Common myeloid progenitor, CD34-positive (primary cell): ENCODE measurements at regions not wholly inside any gene's neighbourhood (a gene's known extent, or its start where the extent isn't known, plus 50 kb on each side); places are given as distances from the start of the nearest gene placed in this dataset.

ENCODE experiments used
- CTCF ChIA-PET: fragments of 350-600 bp; sonication (Branson Sonifier 250); formaldehyde crosslinking; loops from one replicate; lab custom pipeline; 2021; ENCODE audit warnings: antibody characterized with exemption; lab: Charles Lee
- POLR2A ChIA-PET: fragments of 350-600 bp; sonication (Branson Sonifier 250); formaldehyde crosslinking; loops from one replicate; lab custom pipeline; 2021; ENCODE audit warnings: antibody characterized with exemption; lab: Charles Lee
- DNase-seq, 3 donors: peaks; one replicate each; pipeline versions ENCODE4 v3.0.0 to v3.0.0-alpha.2; 2013
- H3K27ac ChIP-seq, 2 experiments: 1 replicate in 1 of 2; 2 replicates in 1 of 2; pipeline ENCODE4 v1.7.0; 2013; ENCODE audit warnings: inconsistent platforms in 2 of 2, low read length in 2 of 2, mild to moderate bottlenecking in 2 of 2, low read depth in 1 of 2, moderate library complexity in 1 of 2; ENCODE audit not compliant: severe bottlenecking in 2 of 2, insufficient read depth in 1 of 2, poor library complexity in 1 of 2
- H3K27me3 ChIP-seq, 5 experiments: replicated peaks in 2 of 5; 1 replicate in 3 of 5; 2 replicates in 2 of 5; pipeline versions ENCODE4 v1.6.1 to v1.7.0; 2013; ENCODE audit warnings: low read length in 4 of 5, mild to moderate bottlenecking in 2 of 5, moderate library complexity in 2 of 5, inconsistent platforms in 1 of 5; ENCODE audit not compliant: insufficient read depth in 5 of 5, control insufficient read depth in 4 of 5
- H3K36me3 ChIP-seq, 4 experiments: 1 replicate in 2 of 4; 2 replicates in 2 of 4; pipeline versions ENCODE4 v1.6.1 to v1.7.0; 2013; ENCODE audit warnings: low read length in 3 of 4, control low read depth in 1 of 4, mild to moderate bottlenecking in 1 of 4; ENCODE audit not compliant: control insufficient read depth in 4 of 4, insufficient read depth in 4 of 4
- H3K4me1 ChIP-seq, 4 experiments: 1 replicate in 3 of 4; 2 replicates in 1 of 4; pipeline versions ENCODE4 v1.6.1 to v1.7.1; 2013; ENCODE audit warnings: low read length in 3 of 4, mild to moderate bottlenecking in 3 of 4, control low read depth in 1 of 4, inconsistent platforms in 1 of 4, moderate library complexity in 1 of 4; ENCODE audit not compliant: control insufficient read depth in 4 of 4, insufficient read depth in 4 of 4; ENCODE audit errors: control extremely low read depth in 1 of 4
- H3K4me3 ChIP-seq, 7 experiments: 1 replicate in 4 of 7; 2 replicates in 3 of 7; pipeline versions ENCODE4 v1.5.1 to v1.7.0; 2013; ENCODE audit warnings: mild to moderate bottlenecking in 7 of 7, low read length in 6 of 7, moderate library complexity in 6 of 7, inconsistent platforms in 2 of 7, low read depth in 2 of 7, control low read depth in 1 of 7; ENCODE audit not compliant: insufficient read depth in 4 of 7, control insufficient read depth in 1 of 7; ENCODE audit errors: extremely low read depth in 1 of 7
- H3K9me3 ChIP-seq, 5 experiments: 1 replicate in 4 of 5; 2 replicates in 1 of 5; pipeline versions ENCODE4 v1.6.1 to v1.7.1; 2013; ENCODE audit warnings: low read length in 4 of 5, mild to moderate bottlenecking in 2 of 5, inconsistent platforms in 1 of 5, low read depth in 1 of 5, moderate library complexity in 1 of 5; ENCODE audit not compliant: control insufficient read depth in 4 of 5, insufficient read depth in 2 of 5; ENCODE audit errors: control extremely low read depth in 1 of 5
- WGBS: methylation state at CpG from one replicate; pipeline ENCODE4 v1.1.5; 2013; ENCODE audit not compliant: insufficient coverage; 5-methylcytosine and 5-hydroxymethylcytosine counted together

DNA sequence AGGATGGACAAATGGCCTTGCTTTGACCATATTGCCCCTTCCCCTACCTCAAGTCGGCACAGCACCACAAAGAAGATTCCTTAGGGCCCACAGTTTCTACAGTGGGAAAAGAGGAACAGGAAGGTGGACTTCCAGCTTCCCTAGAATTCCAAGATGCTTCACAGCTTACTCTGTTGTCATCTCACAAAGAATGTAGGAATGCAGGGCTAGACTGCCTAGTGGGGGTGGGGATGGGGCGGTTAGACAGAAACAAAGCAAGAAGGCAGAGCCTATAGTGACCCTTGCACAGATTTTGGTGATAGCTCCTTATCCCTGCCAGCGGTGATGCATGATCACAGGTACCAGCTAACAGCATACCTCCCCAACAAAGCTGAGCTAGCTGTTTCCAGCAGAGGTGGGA is 607.6 kb upstream of the MAN1A1 start:
- Histone ChIP-seq H3K27me3 (no peaks in the 10 kb centered on the region), H3K4me3 (no peak overlapping the region), H3K27ac (no peak overlapping the region), H3K4me1 (no peaks in the 10 kb centered on the region), H3K9me3 (no peaks in the 10 kb centered on the region), H3K36me3 (no peaks in the 10 kb centered on the region)
- POLR2A ChIA-PET, result no interaction called here
- CTCF ChIA-PET, result interaction anchor here (0.9 kb wide), 1 partner anchor 215 kb away, joined by 3 read pairs; no protein-coding TSS in a partner anchor
- WGBS, result 100% methylated on average over 2 of the region's 3 CpGs
- no peak for DNase-seq

DNA sequence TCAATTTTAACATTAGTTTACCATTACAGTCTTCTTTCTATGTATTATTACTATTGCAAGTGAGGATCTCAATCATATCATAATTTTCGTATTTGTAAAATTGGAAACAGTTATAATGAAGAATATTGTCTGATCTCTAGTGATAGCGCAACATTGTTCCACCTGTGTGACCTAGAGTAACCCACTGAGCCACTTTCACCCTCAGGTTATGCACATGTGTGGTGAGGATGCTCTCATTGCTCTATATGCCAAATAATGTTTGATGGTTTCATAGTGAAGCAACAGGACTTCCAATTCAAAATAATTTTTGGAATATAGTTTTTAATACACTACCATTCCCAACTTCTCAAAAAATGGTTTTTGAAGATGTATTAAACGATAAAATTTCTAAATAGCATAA is 603.1 kb upstream of the MAN1A1 start:
- DNase-seq, result no peak
- Histone ChIP-seq H3K4me3 (no peak overlapping the region), H3K27me3 (no peaks in the 10 kb centered on the region), H3K9me3 (no peaks in the 10 kb centered on the region), H3K36me3 (no peaks in the 10 kb centered on the region), H3K27ac (no peak overlapping the region), H3K4me1 (no peaks in the 10 kb centered on the region)
- ChIA-PET POLR2A (no interaction called here), CTCF (no interaction called here)
- 88% methylated on average over 1 of the region's 3 CpGs for WGBS

DNA sequence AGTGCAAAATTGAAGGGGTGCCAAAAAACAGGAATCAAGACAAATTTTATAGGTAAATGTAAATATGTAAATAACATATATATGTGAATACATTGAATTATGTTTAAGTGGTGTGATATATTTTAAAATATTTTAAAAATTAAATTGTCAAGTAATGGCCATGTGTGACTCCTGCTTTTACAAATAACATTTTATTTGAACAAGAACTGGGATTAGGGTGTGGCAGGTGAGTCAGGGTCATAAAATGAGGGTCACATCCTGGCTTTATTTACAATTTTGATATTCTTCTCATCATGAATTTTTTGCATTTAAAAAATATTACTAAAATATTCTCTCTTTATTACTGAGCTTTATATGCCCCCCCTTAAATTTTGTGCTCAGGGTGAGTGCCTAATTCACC is 601.1 kb upstream of the MAN1A1 start:
- H3K4me1 ChIP-seq, result no peaks in the 10 kb centered on the region
- ChIA-PET POLR2A (no interaction called here), CTCF (interaction anchor here (0.6 kb wide), 1 partner anchor 1869 kb away, joined by 3 read pairs; no protein-coding TSS in a partner anchor)
- no peak overlapping the region for H3K27ac ChIP-seq
- no peaks in the 10 kb centered on the region for H3K27me3 ChIP-seq
- no peaks in the 10 kb centered on the region for H3K36me3 ChIP-seq
- no peaks in the 10 kb centered on the region for H3K9me3 ChIP-seq
- no peak for DNase-seq
- H3K4me3 ChIP-seq, result no peak overlapping the region

DNA sequence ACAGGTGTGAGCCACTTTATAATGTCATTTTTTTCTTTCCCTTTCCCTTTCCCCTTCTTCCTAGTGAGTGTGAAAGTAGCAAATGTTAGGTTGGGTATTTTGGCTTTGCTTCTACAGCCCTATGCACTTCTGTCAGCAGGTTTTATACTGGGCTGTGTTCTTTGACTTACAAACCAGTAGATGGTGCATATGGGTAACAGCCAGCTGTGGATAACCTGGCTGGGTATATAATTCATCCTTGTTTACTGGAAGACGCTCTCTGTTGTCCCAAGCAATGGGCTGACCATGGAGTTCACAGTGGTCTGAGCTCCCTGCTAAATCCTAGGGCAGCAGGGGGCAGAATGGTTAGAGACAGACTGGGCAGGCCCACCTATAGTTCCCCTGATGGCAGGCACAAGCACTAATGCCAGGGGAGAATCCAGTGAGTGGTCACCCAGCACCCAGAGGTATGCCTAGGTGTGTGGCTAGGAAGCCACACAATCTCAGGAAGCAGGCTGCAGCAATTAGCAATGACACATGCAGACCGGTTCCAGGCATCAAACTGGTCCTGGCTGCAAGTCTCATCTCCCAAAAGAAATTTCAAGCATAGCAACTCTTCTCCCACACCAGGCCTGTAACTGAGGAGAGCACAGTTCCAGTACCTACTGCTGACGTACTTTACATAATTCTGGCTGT is 592.7 kb upstream of the MAN1A1 start:
- CTCF ChIA-PET, result no interaction called here
- no peaks in the 10 kb centered on the region for H3K27me3 ChIP-seq
- no peak overlapping the region for H3K27ac ChIP-seq
- 98% methylated on average over 3 of the region's 3 CpGs for WGBS
- POLR2A ChIA-PET, result no interaction called here
- no peaks in the 10 kb centered on the region for H3K36me3 ChIP-seq
- no peaks in the 10 kb centered on the region for H3K4me1 ChIP-seq
- no peaks in the 10 kb centered on the region for H3K9me3 ChIP-seq
- no peak overlapping the region for H3K4me3 ChIP-seq
- no peak for DNase-seq

DNA sequence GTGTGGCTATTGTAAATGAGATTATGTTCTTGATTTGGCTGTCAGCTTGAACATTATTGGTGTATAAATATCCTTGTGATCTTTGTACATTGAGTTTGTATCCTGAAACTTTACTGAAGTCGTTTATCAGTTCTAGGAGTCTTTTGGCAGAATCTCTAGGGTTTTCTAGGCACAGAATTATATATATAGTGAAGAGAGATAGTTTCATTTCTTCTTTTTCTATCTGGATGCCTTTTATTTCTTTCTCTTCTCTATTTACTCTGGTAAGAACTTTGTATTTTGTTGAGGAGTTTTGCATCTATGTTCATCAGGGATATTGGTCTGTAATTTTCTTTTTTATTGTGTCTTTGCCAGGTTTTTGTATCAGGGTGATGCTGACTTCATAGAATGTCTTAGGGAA is 589.2 kb upstream of the MAN1A1 start:
- Histone ChIP-seq H3K4me1 (no peaks in the 10 kb centered on the region), H3K9me3 (no peaks in the 10 kb centered on the region), H3K4me3 (no peak overlapping the region), H3K27ac (no peak overlapping the region), H3K36me3 (no peaks in the 10 kb centered on the region), H3K27me3 (no peaks in the 10 kb centered on the region)
- WGBS, result no CpG with 5 or more reads among the region's 1 CpG
- no peak for DNase-seq
- CTCF ChIA-PET, result no interaction called here
- POLR2A ChIA-PET, result no interaction called here

DNA sequence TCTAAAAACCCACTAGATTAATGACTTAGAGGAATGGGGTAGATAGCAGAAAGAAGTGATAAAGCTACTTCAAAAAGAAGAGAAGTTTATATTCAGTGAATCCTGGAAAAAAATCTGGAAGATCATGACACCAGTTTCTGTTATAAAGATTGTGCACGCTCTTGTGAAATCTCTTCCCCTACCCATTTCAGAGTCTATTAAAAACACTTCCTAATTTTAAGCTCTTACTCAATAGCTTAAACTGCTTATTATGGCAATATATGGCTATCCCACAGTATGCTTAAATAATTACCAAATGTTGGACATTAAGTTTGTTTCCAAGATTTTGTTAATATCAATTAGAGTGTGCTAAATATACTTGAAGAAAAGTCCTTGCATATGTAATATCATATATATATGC is 585.3 kb upstream of the MAN1A1 start:
- WGBS, result no CpG with 5 or more reads among the region's 1 CpG
- ChIA-PET POLR2A (no interaction called here), CTCF (no interaction called here)
- DNase-seq, result no peak
- H3K27ac ChIP-seq, result no peak overlapping the region
- no peaks in the 10 kb centered on the region for H3K27me3 ChIP-seq
- no peaks in the 10 kb centered on the region for H3K9me3 ChIP-seq
- H3K4me1 ChIP-seq, result no peaks in the 10 kb centered on the region
- no peaks in the 10 kb centered on the region for H3K36me3 ChIP-seq
- H3K4me3 ChIP-seq, result no peak overlapping the region

DNA sequence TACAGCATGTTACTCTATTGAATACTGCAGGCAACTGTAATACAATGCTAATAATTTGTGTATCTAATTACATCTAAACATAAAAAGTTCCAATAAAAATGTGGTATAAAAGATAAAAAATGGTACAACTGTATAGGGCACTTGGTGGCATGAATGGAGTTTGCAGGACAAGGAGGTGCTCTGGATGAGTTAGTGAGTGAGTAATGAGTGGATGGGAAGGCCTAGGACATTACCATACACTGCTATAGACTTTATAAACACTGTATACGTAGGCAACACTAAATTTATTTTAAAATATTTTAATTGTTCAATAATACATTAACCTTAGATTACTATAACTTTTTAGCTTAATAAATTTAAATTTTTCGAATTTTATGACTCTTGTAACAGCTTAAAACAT is 579.6 kb upstream of the MAN1A1 start:
- CTCF ChIA-PET, result interaction anchor here (0.8 kb wide), 1 partner anchor 11 kb away, joined by 3 read pairs; no protein-coding TSS in a partner anchor
- H3K27ac ChIP-seq, result no peak overlapping the region
- no peak for DNase-seq
- POLR2A ChIA-PET, result no interaction called here
- no peaks in the 10 kb centered on the region for H3K36me3 ChIP-seq
- H3K9me3 ChIP-seq, result peaks cover 0 to 9% (median 4%) of the 10 kb centered on the region in 5 experiments
- WGBS, result no CpG with 5 or more reads among the region's 2 CpGs
- H3K27me3 ChIP-seq, result no peaks in the 10 kb centered on the region
- H3K4me3 ChIP-seq, result no peak overlapping the region
- no peaks in the 10 kb centered on the region for H3K4me1 ChIP-seq
